ENCODE measurements at regions not wholly inside any gene's neighbourhood (a gene's known extent, or its start where the extent isn't known, plus 50 kb on each side); places are given as distances from the start of the nearest gene placed in this dataset.

- H3K36me3 ChIP-seq (ENCODE audit: control insufficient read depth in 3 of 3, insufficient read depth in 3 of 3, low read length in 3 of 3), result no peaks in the 10 kb centered on the region
- no peak overlapping the region for H3K27ac ChIP-seq (ENCODE audit: low read depth, low read length)
- H3K4me1 ChIP-seq (ENCODE audit: control insufficient read depth in 3 of 3, insufficient read depth in 3 of 3, low read length in 3 of 3), result no peaks in the 10 kb centered on the region
- no peaks in the 10 kb centered on the region for H3K9me3 ChIP-seq (ENCODE audit: control insufficient read depth in 3 of 3, low read length in 3 of 3)
- no peaks in the 10 kb centered on the region for H3K27me3 ChIP-seq (ENCODE audit: control insufficient read depth in 3 of 3, insufficient read depth in 3 of 3, low read length in 3 of 3)
- no peak overlapping the region for H3K4me3 ChIP-seq (ENCODE audit: low read length in 3 of 3)
- H3K9ac ChIP-seq (ENCODE audit: low read depth in 1 of 3, low read length in 3 of 3), result no peak overlapping the region
These were observed 326.2 kb upstream of the MEX3C start for GRCh38 chr18:51523671-51524070.

GRCh38 chr18:51525453-51526225 lies 328.2 kb upstream of the MEX3C start:
- H3K27ac ChIP-seq (ENCODE audit: low read depth, low read length), result no peak overlapping the region
- H3K9me3 ChIP-seq (ENCODE audit: control insufficient read depth in 3 of 3, low read length in 3 of 3), result no peaks in the 10 kb centered on the region
- no peak overlapping the region for H3K4me3 ChIP-seq (ENCODE audit: low read length in 3 of 3)
- H3K27me3 ChIP-seq (ENCODE audit: control insufficient read depth in 3 of 3, insufficient read depth in 3 of 3, low read length in 3 of 3), result no peaks in the 10 kb centered on the region
- H3K9ac ChIP-seq (ENCODE audit: low read depth in 1 of 3, low read length in 3 of 3), result no peak overlapping the region
- H3K36me3 ChIP-seq (ENCODE audit: control insufficient read depth in 3 of 3, insufficient read depth in 3 of 3, low read length in 3 of 3), result no peaks in the 10 kb centered on the region
- no peaks in the 10 kb centered on the region for H3K4me1 ChIP-seq (ENCODE audit: control insufficient read depth in 3 of 3, insufficient read depth in 3 of 3, low read length in 3 of 3)

GRCh38 chr18:51527826-51528225 lies 330.3 kb upstream of the MEX3C start:
- Histone ChIP-seq H3K4me3 (ENCODE audit: low read length in 3 of 3) (no peak overlapping the region), H3K4me1 (ENCODE audit: control insufficient read depth in 3 of 3, insufficient read depth in 3 of 3, low read length in 3 of 3) (no peaks in the 10 kb centered on the region), H3K27ac (ENCODE audit: low read depth, low read length) (no peak overlapping the region), H3K9ac (ENCODE audit: low read depth in 1 of 3, low read length in 3 of 3) (no peak overlapping the region), H3K9me3 (ENCODE audit: control insufficient read depth in 3 of 3, low read length in 3 of 3) (peaks cover 0 to 1% (median 0%) of the 10 kb centered on the region in 3 donors), H3K36me3 (ENCODE audit: control insufficient read depth in 3 of 3, insufficient read depth in 3 of 3, low read length in 3 of 3) (no peaks in the 10 kb centered on the region), H3K27me3 (ENCODE audit: control insufficient read depth in 3 of 3, insufficient read depth in 3 of 3, low read length in 3 of 3) (no peaks in the 10 kb centered on the region)

- H3K4me3 ChIP-seq (ENCODE audit: low read length in 3 of 3), result no peak overlapping the region
- no peak overlapping the region for H3K9ac ChIP-seq (ENCODE audit: low read depth in 1 of 3, low read length in 3 of 3)
- no peaks in the 10 kb centered on the region for H3K27me3 ChIP-seq (ENCODE audit: control insufficient read depth in 3 of 3, insufficient read depth in 3 of 3, low read length in 3 of 3)
- H3K36me3 ChIP-seq (ENCODE audit: control insufficient read depth in 3 of 3, insufficient read depth in 3 of 3, low read length in 3 of 3), result no peaks in the 10 kb centered on the region
- no peaks in the 10 kb centered on the region for H3K4me1 ChIP-seq (ENCODE audit: control insufficient read depth in 3 of 3, insufficient read depth in 3 of 3, low read length in 3 of 3)
- no peak overlapping the region for H3K27ac ChIP-seq (ENCODE audit: low read depth, low read length)
- peaks cover 0 to 2% (median 0%) of the 10 kb centered on the region in 3 donors for H3K9me3 ChIP-seq (ENCODE audit: control insufficient read depth in 3 of 3, low read length in 3 of 3)
These were observed 334.0 kb upstream of the MEX3C start for GRCh38 chr18:51531501-51531900.

- no peak overlapping the region for H3K9ac ChIP-seq (ENCODE audit: low read depth in 1 of 3, low read length in 3 of 3)
- H3K36me3 ChIP-seq (ENCODE audit: control insufficient read depth in 3 of 3, insufficient read depth in 3 of 3, low read length in 3 of 3), result no peaks in the 10 kb centered on the region
- H3K27ac ChIP-seq (ENCODE audit: low read depth, low read length), result no peak overlapping the region
- H3K9me3 ChIP-seq (ENCODE audit: control insufficient read depth in 3 of 3, low read length in 3 of 3), result peaks cover 0 to 2% (median 0%) of the 10 kb centered on the region in 3 donors
- no peaks in the 10 kb centered on the region for H3K4me1 ChIP-seq (ENCODE audit: control insufficient read depth in 3 of 3, insufficient read depth in 3 of 3, low read length in 3 of 3)
- H3K27me3 ChIP-seq (ENCODE audit: control insufficient read depth in 3 of 3, insufficient read depth in 3 of 3, low read length in 3 of 3), result no peaks in the 10 kb centered on the region
- no peak overlapping the region for H3K4me3 ChIP-seq (ENCODE audit: low read length in 3 of 3)
These were observed 340.0 kb upstream of the MEX3C start for GRCh38 chr18:51537487-51537886.

GRCh38 chr18:51540562-51540961 lies 343.1 kb upstream of the MEX3C start:
- Histone ChIP-seq H3K4me1 (ENCODE audit: control insufficient read depth in 3 of 3, insufficient read depth in 3 of 3, low read length in 3 of 3) (no peaks in the 10 kb centered on the region), H3K4me3 (ENCODE audit: low read length in 3 of 3) (no peak overlapping the region), H3K36me3 (ENCODE audit: control insufficient read depth in 3 of 3, insufficient read depth in 3 of 3, low read length in 3 of 3) (no peaks in the 10 kb centered on the region), H3K27me3 (ENCODE audit: control insufficient read depth in 3 of 3, insufficient read depth in 3 of 3, low read length in 3 of 3) (no peaks in the 10 kb centered on the region), H3K9ac (ENCODE audit: low read depth in 1 of 3, low read length in 3 of 3) (no peak overlapping the region), H3K27ac (ENCODE audit: low read depth, low read length) (no peak overlapping the region), H3K9me3 (ENCODE audit: control insufficient read depth in 3 of 3, low read length in 3 of 3) (no peaks in the 10 kb centered on the region)

GRCh38 chr18:51541230-51541629 lies 343.7 kb upstream of the MEX3C start:
- Histone ChIP-seq H3K4me3 (ENCODE audit: low read length in 3 of 3) (no peak overlapping the region), H3K27me3 (ENCODE audit: control insufficient read depth in 3 of 3, insufficient read depth in 3 of 3, low read length in 3 of 3) (no peaks in the 10 kb centered on the region), H3K36me3 (ENCODE audit: control insufficient read depth in 3 of 3, insufficient read depth in 3 of 3, low read length in 3 of 3) (no peaks in the 10 kb centered on the region), H3K27ac (ENCODE audit: low read depth, low read length) (no peak overlapping the region), H3K4me1 (ENCODE audit: control insufficient read depth in 3 of 3, insufficient read depth in 3 of 3, low read length in 3 of 3) (no peaks in the 10 kb centered on the region), H3K9ac (ENCODE audit: low read depth in 1 of 3, low read length in 3 of 3) (no peak overlapping the region), H3K9me3 (ENCODE audit: control insufficient read depth in 3 of 3, low read length in 3 of 3) (no peaks in the 10 kb centered on the region)

GRCh38 chr18:51543658-51544155 lies 346.2 kb upstream of the MEX3C start:
- no peaks in the 10 kb centered on the region for H3K27me3 ChIP-seq (ENCODE audit: control insufficient read depth in 3 of 3, insufficient read depth in 3 of 3, low read length in 3 of 3)
- H3K27ac ChIP-seq (ENCODE audit: low read depth, low read length), result no peak overlapping the region
- no peak overlapping the region for H3K4me3 ChIP-seq (ENCODE audit: low read length in 3 of 3)
- H3K4me1 ChIP-seq (ENCODE audit: control insufficient read depth in 3 of 3, insufficient read depth in 3 of 3, low read length in 3 of 3), result no peaks in the 10 kb centered on the region
- no peak overlapping the region for H3K9ac ChIP-seq (ENCODE audit: low read depth in 1 of 3, low read length in 3 of 3)
- H3K36me3 ChIP-seq (ENCODE audit: control insufficient read depth in 3 of 3, insufficient read depth in 3 of 3, low read length in 3 of 3), result no peaks in the 10 kb centered on the region
- H3K9me3 ChIP-seq (ENCODE audit: control insufficient read depth in 3 of 3, low read length in 3 of 3), result no peaks in the 10 kb centered on the region

GRCh38 chr18:51545446-51545845 lies 348.0 kb upstream of the MEX3C start:
- Histone ChIP-seq H3K27me3 (ENCODE audit: control insufficient read depth in 3 of 3, insufficient read depth in 3 of 3, low read length in 3 of 3) (no peaks in the 10 kb centered on the region), H3K4me3 (ENCODE audit: low read length in 3 of 3) (no peak overlapping the region), H3K36me3 (ENCODE audit: control insufficient read depth in 3 of 3, insufficient read depth in 3 of 3, low read length in 3 of 3) (no peaks in the 10 kb centered on the region), H3K4me1 (ENCODE audit: control insufficient read depth in 3 of 3, insufficient read depth in 3 of 3, low read length in 3 of 3) (no peaks in the 10 kb centered on the region), H3K27ac (ENCODE audit: low read depth, low read length) (no peak overlapping the region), H3K9ac (ENCODE audit: low read depth in 1 of 3, low read length in 3 of 3) (no peak overlapping the region), H3K9me3 (ENCODE audit: control insufficient read depth in 3 of 3, low read length in 3 of 3) (no peaks in the 10 kb centered on the region)

- Histone ChIP-seq H3K4me1 (ENCODE audit: control insufficient read depth in 3 of 3, insufficient read depth in 3 of 3, low read length in 3 of 3) (no peaks in the 10 kb centered on the region), H3K9me3 (ENCODE audit: control insufficient read depth in 3 of 3, low read length in 3 of 3) (no peaks in the 10 kb centered on the region), H3K36me3 (ENCODE audit: control insufficient read depth in 3 of 3, insufficient read depth in 3 of 3, low read length in 3 of 3) (no peaks in the 10 kb centered on the region), H3K9ac (ENCODE audit: low read depth in 1 of 3, low read length in 3 of 3) (no peak overlapping the region), H3K27ac (ENCODE audit: low read depth, low read length) (no peak overlapping the region), H3K27me3 (ENCODE audit: control insufficient read depth in 3 of 3, insufficient read depth in 3 of 3, low read length in 3 of 3) (peaks cover 0 to 4% (median 4%) of the 10 kb centered on the region in 3 donors), H3K4me3 (ENCODE audit: low read length in 3 of 3) (no peak overlapping the region)
These were observed 361.9 kb upstream of the MEX3C start for GRCh38 chr18:51559198-51559901.
